Osteocyte (in vitro differentiated cells): ENCODE measurements at regions not wholly inside any gene's neighbourhood (a gene's known extent, or its start where the extent isn't known, plus 50 kb on each side); places are given as distances from the start of the nearest gene placed in this dataset.

Source experiments
- DNase-seq: peaks from one replicate; pipeline ENCODE4 v3.0.0; 2021; ENCODE audit warnings: mixed read lengths; ENCODE audit not compliant: unreplicated experiment; ENCODE audit errors: extremely low spot score
- H3K27ac Mint-ChIP-seq: one replicate; pipeline ENCODE4 v1.8.0; 2021; ENCODE audit warnings: mild to moderate bottlenecking, mixed read lengths; ENCODE audit not compliant: unreplicated experiment
- H3K27me3 Mint-ChIP-seq: one replicate; pipeline ENCODE4 v1.8.0; 2021; ENCODE audit warnings: mixed read lengths; ENCODE audit not compliant: unreplicated experiment
- H3K36me3 Mint-ChIP-seq: one replicate; pipeline ENCODE4 v1.8.0; 2021; ENCODE audit warnings: mixed read lengths; ENCODE audit not compliant: unreplicated experiment
- H3K4me1 Mint-ChIP-seq: one replicate; pipeline ENCODE4 v1.8.0; 2021; ENCODE audit warnings: mixed read lengths; ENCODE audit not compliant: unreplicated experiment
- H3K4me3 Mint-ChIP-seq: one replicate; pipeline ENCODE4 v1.8.0; 2021; ENCODE audit warnings: mild to moderate bottlenecking, moderate library complexity, mixed read lengths; ENCODE audit not compliant: unreplicated experiment
- H3K9me3 Mint-ChIP-seq: one replicate; pipeline ENCODE4 v1.8.0; 2021; ENCODE audit warnings: mixed read lengths; ENCODE audit not compliant: unreplicated experiment
- CTCF ChIP-seq: fragments of 200-600 bp; sonication (generic); IDR thresholded peaks from 2 replicates; pipeline ENCODE4 v1.5.0; 2021; ENCODE audit warnings: antibody characterized with exemption, mild to moderate bottlenecking, moderate library complexity

GRCh38 chr4:23741681-23742191 is 148.1 kb downstream of the PPARGC1A start:
- Mint-ChIP-seq H3K36me3 (no peaks in the 10 kb centered on the region), H3K4me3 (no peak overlapping the region), H3K9me3 (peaks cover 5% of the 10 kb centered on the region), H3K27ac (no peak overlapping the region), H3K27me3 (no peaks in the 10 kb centered on the region), H3K4me1 (no peaks in the 10 kb centered on the region)
- no peak for DNase-seq
- TF ChIP-seq CTCF: no peak

- no peak for DNase-seq
- H3K27me3 Mint-ChIP-seq: no peaks in the 10 kb centered on the region
Measured at GRCh38 chr4:23737571-23737970, 152.3 kb downstream of the PPARGC1A start.

GRCh38 chr4:23736466-23736865 is 153.4 kb downstream of the PPARGC1A start:
- no peak overlapping the region for H3K27ac Mint-ChIP-seq
- no peak for TF ChIP-seq CTCF
- no peak for DNase-seq

More at GRCh38 chr4:23737571-23737970, 152.3 kb downstream of the PPARGC1A start:
- H3K4me1 Mint-ChIP-seq: no peaks in the 10 kb centered on the region
- no peak for TF ChIP-seq CTCF
- no peaks in the 10 kb centered on the region for H3K36me3 Mint-ChIP-seq
- H3K27ac Mint-ChIP-seq: no peak overlapping the region
- H3K4me3 Mint-ChIP-seq: no peak overlapping the region
- peaks cover 3% of the 10 kb centered on the region for H3K9me3 Mint-ChIP-seq

GRCh38 chr4:23734000-23734399 is 155.8 kb downstream of the PPARGC1A start:
- H3K27me3 Mint-ChIP-seq: no peaks in the 10 kb centered on the region
- no peak for DNase-seq
- no peaks in the 10 kb centered on the region for H3K36me3 Mint-ChIP-seq
- H3K4me3 Mint-ChIP-seq: no peak overlapping the region
- TF ChIP-seq CTCF: no peak
- H3K27ac Mint-ChIP-seq: no peak overlapping the region
- H3K9me3 Mint-ChIP-seq: peaks cover 3% of the 10 kb centered on the region
- H3K4me1 Mint-ChIP-seq: peaks cover 3% of the 10 kb centered on the region

More at GRCh38 chr4:23736466-23736865, 153.4 kb downstream of the PPARGC1A start:
- Mint-ChIP-seq H3K9me3 (peaks cover 3% of the 10 kb centered on the region), H3K27me3 (no peaks in the 10 kb centered on the region), H3K36me3 (no peaks in the 10 kb centered on the region), H3K4me3 (no peak overlapping the region), H3K4me1 (no peaks in the 10 kb centered on the region)

- Mint-ChIP-seq H3K4me1 (peaks cover 8% of the 10 kb centered on the region), H3K27me3 (no peaks in the 10 kb centered on the region), H3K4me3 (no peak overlapping the region), H3K9me3 (peaks cover 3% of the 10 kb centered on the region), H3K36me3 (no peaks in the 10 kb centered on the region), H3K27ac (no peak overlapping the region)
- no peak for DNase-seq
- no peak for TF ChIP-seq CTCF
Measured at GRCh38 chr4:23733476-23733875, 156.4 kb downstream of the PPARGC1A start.
